ENCODE measurements at regions not wholly inside any gene's neighbourhood (a gene's known extent, or its start where the extent isn't known, plus 50 kb on each side); places are given as distances from the start of the nearest gene placed in this dataset.
"Not testable (repeated sequence)": the region's sequence is repeated elsewhere in the genome, so short reads cannot be mapped to it uniquely, and the experiment has no call there.

DNA sequence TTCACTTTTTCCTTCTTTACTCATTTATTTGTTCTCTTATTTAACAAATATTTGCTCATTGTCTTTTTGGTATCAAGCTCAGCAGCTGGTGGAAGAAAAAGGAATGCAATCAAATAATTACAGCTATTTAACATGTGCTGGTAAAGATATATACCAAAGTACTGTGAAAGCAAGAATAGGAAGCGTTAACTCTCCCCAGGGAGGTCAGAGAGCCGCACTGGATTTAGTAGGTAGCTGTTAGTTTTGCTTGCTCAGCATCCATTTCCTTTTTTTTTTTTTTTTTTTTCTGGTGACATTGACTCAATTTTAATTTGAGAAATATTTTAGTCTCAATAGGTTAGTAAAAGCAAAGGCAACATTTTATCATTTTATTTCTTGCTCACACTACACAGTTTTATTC, 308.5 kb upstream of the MDFIC2 start:
- no peak for DNase-seq

DNA sequence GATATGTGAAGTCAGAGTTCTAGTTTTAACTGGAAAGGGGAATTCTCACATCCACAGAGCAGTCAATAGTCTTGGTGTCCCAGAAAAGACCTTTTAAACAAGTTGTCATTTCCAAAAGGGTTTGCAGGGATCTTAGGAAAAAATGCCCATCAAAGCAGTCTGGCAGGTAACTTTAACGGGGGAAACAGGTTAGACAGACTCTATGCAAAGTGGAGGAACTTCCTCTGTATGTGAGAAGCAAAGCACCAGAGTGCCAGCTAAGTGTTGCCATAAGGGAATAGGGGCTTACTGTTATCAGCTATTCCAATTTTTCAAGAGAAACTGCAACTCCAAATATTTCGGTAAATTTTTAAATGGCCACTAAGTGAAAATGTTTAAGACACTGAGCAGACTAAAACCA, 307.9 kb upstream of the MDFIC2 start:
- DNase-seq, result no peak

GRCh38 chr3:70618151-70618550, 305.7 kb upstream of the MDFIC2 start:
- DNase-seq, result no peak

DNA sequence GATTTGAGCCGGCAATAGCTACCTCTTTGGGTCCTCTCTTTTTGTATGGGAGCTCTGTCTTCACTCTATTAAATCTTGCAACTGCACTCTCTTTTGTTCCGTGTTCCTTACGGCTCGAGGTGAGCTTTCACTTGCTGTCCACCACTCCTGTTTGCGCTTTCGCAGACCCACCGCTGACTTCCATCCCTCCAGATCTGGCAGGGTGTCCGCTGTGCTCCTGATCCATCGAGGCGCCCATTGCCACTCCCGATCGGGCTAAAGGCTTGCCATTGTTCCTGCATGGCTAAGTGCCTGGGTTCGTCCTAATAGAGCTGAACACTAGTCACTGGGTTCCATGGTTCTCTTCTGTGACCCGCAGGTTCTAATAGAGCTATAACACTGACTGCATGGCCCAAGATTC, 304.9 kb upstream of the MDFIC2 start:
- not testable (repeated sequence) for DNase-seq

DNA sequence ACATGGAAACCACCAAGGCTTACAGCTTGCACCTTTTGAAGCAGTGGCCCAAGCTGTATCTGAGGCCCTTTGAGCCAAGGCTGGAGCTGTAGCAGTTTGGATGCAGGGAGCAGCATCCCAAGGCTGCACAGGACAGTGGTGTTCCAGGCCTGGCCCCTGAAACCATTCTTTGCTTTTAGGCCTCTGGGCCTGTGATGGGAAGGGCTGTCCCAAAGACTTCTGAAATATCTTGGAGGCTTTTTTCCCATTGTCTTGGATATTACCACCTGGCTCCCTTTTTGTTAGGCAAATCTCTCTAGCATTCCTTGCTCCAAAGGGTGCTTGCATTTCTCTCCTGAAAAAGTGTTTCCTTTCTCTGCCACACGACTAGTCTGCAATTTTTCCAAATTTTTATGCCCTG, 302.8 kb upstream of the MDFIC2 start:
- DNase-seq, result no peak

DNA sequence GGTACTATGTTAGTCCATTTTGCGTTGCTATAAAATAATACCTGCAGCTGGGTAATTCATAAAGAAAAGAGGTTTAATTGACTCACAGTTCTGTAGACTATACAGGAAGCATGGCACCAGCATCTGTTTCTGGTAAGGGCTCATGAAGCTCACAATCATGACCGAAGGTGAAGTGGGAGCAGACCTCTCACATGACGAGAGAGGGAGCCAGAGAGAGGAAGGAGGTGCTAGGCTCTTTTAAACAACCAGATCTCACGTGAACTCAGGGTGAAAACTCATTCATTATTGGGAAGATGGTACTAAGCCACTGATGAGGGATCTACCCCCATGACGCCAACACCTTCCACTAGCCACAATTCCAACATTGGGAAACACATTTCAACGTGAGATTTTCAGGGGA, 301.7 kb upstream of the MDFIC2 start:
- no peak for DNase-seq

GRCh38 chr3:70612920-70613319, 300.5 kb upstream of the MDFIC2 start:
- no peak for DNase-seq

DNA sequence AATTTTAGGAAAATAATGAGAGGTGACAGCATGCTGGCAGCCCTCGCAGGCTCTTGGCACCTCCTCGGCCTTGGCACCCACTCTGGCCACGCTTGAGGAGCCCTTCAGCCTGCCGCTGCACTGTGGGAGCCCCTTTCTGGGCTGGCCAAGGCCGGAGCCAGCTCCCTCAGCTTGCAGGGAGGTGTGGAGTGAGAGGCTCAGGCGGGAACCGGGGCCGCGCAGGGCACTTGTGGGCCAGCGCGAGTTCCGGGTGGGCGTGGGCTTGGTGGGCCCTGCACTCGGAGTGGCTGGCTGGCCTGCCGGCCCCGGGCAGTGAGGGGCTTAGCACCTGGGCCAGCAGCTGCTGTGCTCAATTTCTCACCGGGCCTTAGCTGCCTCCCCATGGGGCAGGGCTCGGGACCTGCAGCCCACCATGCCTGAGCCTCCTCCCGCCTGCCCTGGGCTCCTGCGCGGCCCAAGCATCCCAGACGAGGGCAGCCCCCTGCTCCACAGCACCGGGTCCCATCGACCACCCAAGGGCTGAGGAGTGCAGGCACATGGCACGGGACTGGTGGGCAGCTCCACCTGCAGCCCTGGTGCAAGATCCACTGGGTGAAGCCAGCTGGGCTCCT, 299.3 kb upstream of the MDFIC2 start:
- DNase-seq, result not testable (repeated sequence)

DNA sequence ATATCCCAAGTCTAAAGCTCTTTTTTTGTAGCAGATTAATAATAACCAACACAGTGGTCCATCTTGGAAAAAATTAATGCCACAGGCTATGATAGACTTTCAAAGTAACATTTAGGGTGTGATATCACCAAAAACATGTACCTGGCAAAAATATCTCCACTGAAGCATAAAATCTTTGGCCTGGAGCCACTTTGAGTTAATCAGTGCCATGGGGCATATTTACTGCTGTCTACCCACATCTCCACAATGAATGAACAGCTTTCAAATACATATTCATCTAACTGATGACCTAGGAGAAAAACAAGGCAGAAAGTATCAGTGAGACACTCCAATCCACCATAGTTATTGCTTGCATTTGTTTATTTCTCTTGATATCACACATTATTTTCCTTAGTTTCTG, 296.0 kb upstream of the MDFIC2 start:
- no peak for DNase-seq

DNA sequence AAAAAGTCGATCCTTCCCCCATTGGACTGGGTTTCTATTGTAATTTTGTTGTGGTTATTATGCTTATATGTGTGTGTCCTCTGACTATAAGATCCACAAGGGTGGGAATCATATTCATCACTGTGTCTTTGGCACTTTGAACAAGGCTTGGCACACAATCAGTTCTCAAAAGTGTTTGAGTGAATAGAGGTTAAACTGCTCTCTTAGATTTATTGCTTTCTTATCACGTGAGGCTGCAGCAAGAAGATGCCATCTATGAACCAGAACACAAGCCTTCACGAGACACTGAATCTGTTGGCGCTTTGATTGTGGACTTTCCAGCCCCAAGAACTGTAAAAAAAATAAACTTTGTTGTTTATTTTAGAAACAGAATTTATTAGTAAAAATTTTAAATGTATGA, 295.0 kb upstream of the MDFIC2 start:
- DNase-seq, result no peak

DNA sequence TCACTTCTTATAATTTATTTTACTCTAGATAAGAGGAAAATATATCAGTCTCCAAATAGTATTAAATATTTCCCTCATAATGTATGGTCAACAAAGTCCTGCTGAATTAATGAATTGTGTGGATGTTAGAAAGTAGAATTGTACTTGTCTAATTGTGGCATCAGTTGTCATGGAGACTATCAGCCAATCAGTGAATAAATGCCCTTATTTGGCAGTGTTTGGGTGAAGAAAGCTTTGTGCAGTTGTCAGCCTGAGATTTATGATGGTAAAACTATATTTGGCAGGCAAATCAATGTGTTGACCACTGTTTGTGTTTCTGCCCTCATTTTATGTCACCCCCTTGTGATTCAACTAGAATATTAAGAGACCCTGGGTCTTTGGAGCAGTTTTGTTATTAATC, 293.6 kb upstream of the MDFIC2 start:
- no peak for DNase-seq

DNA sequence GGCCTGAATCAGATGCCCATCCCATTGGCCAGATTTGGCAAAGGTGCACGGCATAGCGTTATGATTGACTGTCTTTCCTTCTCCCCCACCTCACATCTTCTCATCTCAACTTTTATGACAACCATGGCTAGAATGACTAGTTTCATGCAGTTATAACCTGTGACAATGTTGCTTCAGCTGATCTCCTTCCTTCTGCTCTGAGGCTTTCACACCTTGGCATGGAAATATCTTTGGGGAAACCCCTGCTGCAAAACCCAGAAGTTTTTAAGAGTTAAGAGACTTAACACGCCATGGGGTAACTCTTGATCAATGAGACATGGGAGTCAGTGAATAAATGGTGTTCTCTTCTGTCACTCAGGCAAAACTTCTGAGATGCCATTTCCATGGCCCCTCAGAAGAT, 290.7 kb upstream of the MDFIC2 start:
- no peak for DNase-seq

DNA sequence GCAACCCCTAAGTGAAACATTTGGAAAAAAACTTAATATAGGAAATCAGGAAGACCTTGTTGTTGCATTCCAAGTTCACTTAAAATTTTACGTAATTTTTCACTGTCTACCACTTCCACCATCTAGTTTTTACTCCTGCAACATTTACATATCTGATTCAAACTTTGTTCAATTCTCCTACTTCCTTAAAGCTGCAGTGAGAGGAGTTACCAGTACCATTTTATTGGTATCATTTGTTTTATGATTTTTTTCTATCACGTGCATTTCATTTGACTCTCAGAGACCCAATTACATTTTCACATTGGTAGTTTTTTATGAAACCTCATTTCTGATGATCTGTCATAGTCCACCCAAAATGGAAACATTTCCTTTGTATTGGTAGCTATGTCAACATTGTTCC, 284.9 kb upstream of the MDFIC2 start:
- DNase-seq, result no peak

DNA sequence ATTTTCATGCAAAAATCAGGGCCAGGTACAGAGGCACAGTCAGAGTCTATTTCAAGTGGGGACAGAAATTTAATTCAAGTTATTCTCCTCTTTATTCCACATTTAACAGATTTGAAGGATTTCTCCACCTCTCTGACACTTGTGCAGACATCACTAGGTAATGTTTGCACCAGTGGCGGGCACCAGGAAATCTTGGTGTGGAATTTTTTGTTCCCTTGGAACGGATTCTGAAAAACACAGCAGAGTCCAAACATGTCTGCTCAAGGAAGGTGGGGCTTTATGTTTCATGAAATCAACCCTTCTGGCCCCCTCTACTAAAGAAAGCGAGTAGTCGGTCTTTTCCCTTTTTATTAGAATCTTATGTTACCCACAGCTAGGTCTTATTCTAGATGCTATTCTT, 271.2 kb upstream of the MDFIC2 start:
- DNase-seq, result no peak

DNA sequence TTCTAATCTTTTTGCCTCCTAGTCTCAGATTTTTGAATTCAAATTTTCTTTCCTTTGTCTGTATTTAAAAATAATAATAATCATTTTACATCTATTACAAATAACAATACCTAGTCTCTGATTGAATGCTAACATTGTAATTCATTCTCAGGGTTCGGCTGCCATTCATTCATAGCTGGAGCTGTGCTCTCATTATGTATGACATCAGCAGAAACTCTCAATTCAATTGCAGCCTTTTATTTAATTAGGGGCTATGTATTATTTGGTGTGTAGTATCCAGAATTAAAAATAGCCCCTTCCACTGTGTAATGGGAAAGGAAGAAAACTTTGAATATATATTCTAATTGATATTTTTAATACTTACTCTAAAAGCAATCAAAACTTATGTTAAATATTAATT, 270.4 kb upstream of the MDFIC2 start:
- DNase-seq, result no peak

- DNase-seq, result no peak
Observed at GRCh38 chr3:70580021-70580420, 267.6 kb upstream of the MDFIC2 start.

DNA sequence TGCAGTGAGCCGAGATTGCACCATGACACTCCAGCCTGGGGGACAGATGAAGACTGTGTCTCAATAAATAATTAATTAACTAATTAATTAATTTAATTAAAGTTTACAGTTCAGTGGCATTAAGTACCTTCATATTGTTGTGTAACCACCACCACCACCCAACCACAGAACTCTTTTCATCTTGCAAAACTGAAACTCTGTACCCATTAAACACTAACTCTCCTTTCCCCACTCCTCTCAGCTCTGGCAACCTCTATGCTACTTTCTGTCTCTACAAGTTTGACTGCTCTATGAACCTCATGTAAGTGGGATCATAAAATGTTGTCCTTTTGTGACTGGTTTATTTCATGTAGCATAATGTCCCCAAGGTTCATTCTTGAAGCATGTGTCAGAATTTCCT, 259.3 kb upstream of the MDFIC2 start:
- DNase-seq, result no peak

DNA sequence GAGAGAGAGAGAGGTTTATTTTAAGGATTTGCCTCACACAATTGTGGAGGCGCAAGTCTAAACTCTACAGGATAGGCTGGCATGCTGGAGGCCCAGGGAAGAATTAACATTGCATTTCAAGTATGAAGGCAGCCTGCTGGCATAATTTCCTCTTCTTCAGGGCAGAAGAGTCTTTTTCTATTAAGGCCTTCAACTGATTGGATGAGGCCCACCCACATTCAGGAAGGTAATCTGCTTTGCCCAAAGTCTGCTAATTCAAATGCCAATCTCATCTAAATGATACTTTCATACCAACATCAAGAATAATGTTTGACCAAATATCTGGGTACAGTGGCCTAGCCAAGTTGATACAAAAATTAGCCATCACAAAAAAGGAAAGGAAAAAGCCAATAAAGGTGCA, 258.1 kb upstream of the MDFIC2 start:
- no peak for DNase-seq

- no peak for DNase-seq
Observed at GRCh38 chr3:70568626-70569025, 256.2 kb upstream of the MDFIC2 start.

GRCh38 chr3:70565861-70566260, 253.4 kb upstream of the MDFIC2 start:
- DNase-seq, result no peak

- no peak for DNase-seq
Observed at GRCh38 chr3:70564552-70564951, 252.1 kb upstream of the MDFIC2 start.

- DNase-seq, result no peak
Observed at GRCh38 chr3:70561796-70562195, 249.4 kb upstream of the MDFIC2 start.

- no peak for DNase-seq
Observed at GRCh38 chr3:70558956-70559355, 246.5 kb upstream of the MDFIC2 start.

- DNase-seq, result no peak
Observed at GRCh38 chr3:70557976-70558375, 245.5 kb upstream of the MDFIC2 start.

DNA sequence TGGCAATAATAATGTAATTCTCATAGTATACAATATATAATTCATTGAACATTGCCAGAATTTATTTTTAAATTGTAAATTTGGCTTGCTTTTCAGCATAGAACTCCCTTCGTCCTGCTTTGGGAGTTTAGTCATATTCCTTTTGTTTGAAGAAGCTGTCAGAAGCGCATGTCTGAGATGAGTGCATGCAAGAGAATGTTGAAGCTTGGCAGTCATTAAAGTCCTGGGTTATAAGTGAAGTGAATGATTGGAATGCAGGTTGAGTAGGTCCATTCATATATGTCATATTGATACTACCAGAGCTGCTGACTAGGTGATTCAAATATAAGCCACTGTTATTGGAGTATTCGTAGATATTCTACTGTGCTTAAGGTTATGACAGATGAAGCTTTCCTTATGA, 243.6 kb upstream of the MDFIC2 start:
- no peak for DNase-seq

DNA sequence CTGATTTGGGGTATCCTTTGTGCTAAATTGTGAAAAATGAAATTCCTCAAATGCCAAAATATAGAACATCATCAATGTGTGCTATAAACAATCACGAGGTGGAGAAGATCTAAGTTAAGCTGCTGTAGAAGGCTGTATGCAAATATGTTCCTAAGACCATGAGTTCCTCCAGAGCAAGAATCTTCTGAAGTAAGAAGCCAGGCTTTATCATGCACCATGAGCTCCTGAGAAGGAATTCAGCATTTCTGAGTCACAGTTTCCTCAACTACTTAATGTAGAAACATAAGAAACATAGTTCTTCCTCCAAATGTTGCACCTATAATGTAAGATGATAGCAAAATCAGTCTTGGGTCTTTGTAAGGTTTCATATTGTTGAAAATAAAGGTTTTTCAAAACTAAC, 241.7 kb upstream of the MDFIC2 start:
- no peak for DNase-seq
